Uterus (tissue), 3 donors: ENCODE measurements at regions not wholly inside any gene's neighbourhood (a gene's known extent, or its start where the extent isn't known, plus 50 kb on each side); places are given as distances from the start of the nearest gene placed in this dataset.
A peak's percentile ranks its signal among the peaks of the same experiment; 100 is the strongest.
"Not testable (repeated sequence)": the region's sequence is repeated elsewhere in the genome, so short reads cannot be mapped to it uniquely, and the experiment has no call there.

Experiments used
- DNase-seq, 2 donors: peaks; one replicate each; pipeline ENCODE4 v3.0.0-alpha.2; 2019 to 2020
- H3K27ac ChIP-seq, 2 donors: fragments of 200-600 bp; sonication (generic); 1 replicate in 1 of 2; 2 replicates in 1 of 2; pipeline ENCODE4 v1.5.1; 2016 to 2018
- H3K27me3 ChIP-seq, 2 donors: fragments of 200-600 bp; sonication (generic); one replicate each; pipeline ENCODE4 v1.5.1; 2018 to 2019; ENCODE audit warnings: control low read depth in 1 of 2
- H3K36me3 ChIP-seq, 2 donors: fragments of 200-600 bp; sonication (generic); one replicate each; pipeline ENCODE4 v1.5.1; 2019; ENCODE audit warnings: control low read depth in 1 of 2
- H3K4me1 ChIP-seq, 2 donors: fragments of 200-600 bp; sonication (generic); one replicate each; pipeline ENCODE4 v1.5.1; 2018 to 2019; ENCODE audit warnings: control low read depth in 1 of 2
- H3K4me3 ChIP-seq, 2 donors: fragments of 200-600 bp; sonication (generic); 1 replicate in 1 of 2; 2 replicates in 1 of 2; pipeline ENCODE4 v1.5.1; 2018 to 2019; ENCODE audit warnings: mild to moderate bottlenecking in 1 of 2
- H3K9me3 ChIP-seq, 2 donors: fragments of 200-600 bp; sonication (generic); one replicate each; pipeline ENCODE4 v1.5.1; 2019; ENCODE audit warnings: control low read depth in 1 of 2
- POLR2A ChIP-seq, 2 donors: fragments of 450-650 bp; IDR thresholded peaks; one replicate each; pipeline ENCODE4 v1.6.1; 2016; ENCODE audit warnings: antibody characterized with exemption in 2 of 2, mild to moderate bottlenecking in 1 of 2, moderate library complexity in 1 of 2
- intact Hi-C: fragments of 100-400 bp; cut with DNase I; formaldehyde crosslinking; loops from one replicate; pipeline ENCODE4 v1.15.1; 2023; ENCODE audit warnings: low total_unique reads
- TF ChIP-seq, protein P1 (sequence below), 4 experiments: fragments of 200-600 bp in 2 of 4; fragments of 450-650 bp in 2 of 4; sonication (generic) in 2 of 4; IDR thresholded peaks; one replicate each; pipeline ENCODE4 v1.5.1; 2016 to 2019; ENCODE audit warnings: antibody characterized with exemption in 4 of 4, mild to moderate bottlenecking in 2 of 4, moderate library complexity in 1 of 4
- donor health status: DM: yes; HTN: yes; CAD: no.

DNA sequence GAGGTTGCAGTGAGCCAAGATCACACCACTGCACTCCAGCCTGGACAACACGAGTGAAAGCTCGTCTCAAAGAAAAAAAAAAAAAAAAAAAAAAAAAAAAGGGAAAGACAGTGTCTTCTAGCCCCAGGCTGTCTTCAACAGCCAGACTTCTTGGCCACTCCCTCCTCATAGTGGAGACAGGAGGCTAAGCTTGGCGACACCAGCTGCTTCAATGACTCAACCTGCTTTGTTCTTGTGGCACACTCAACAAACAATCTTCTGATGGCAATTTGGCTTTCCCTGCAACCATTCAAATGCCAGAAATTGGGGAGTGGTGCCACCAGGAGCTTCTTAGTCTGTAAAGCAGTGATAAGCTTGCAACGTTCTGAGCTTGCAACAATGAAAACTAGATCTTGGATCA is 290.4 kb upstream of the DYNLRB2 start:
- TF ChIP-seq, protein P1, sequence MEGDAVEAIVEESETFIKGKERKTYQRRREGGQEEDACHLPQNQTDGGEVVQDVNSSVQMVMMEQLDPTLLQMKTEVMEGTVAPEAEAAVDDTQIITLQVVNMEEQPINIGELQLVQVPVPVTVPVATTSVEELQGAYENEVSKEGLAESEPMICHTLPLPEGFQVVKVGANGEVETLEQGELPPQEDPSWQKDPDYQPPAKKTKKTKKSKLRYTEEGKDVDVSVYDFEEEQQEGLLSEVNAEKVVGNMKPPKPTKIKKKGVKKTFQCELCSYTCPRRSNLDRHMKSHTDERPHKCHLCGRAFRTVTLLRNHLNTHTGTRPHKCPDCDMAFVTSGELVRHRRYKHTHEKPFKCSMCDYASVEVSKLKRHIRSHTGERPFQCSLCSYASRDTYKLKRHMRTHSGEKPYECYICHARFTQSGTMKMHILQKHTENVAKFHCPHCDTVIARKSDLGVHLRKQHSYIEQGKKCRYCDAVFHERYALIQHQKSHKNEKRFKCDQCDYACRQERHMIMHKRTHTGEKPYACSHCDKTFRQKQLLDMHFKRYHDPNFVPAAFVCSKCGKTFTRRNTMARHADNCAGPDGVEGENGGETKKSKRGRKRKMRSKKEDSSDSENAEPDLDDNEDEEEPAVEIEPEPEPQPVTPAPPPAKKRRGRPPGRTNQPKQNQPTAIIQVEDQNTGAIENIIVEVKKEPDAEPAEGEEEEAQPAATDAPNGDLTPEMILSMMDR (IDR thresholded peaks at IDR 0.05): no peak
- no peak for TF ChIP-seq POLR2A (IDR thresholded peaks at IDR 0.05)
- no peak for DNase-seq

DNA sequence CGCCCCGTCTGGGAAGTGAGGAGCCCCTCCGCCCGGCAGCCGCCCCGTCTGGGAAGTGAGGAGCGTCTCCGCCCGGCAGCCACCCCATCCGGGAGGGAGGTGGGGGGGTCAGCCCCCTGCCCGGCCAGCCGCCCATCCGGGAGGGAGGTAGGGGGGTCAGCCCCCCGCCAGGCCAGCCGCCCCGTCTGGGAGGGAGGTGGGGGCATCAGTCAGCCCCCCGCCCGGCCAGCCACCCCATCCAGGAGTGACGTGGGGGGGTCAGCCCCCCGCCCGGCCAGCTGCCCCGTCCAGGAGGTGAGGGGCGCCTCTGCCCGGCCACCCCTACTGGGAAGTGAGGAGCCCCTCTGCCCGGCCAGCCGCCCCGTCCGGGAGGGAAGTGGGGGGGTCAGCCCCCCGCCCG is 297.5 kb upstream of the DYNLRB2 start:
- H3K36me3 ChIP-seq, H3K4me3 ChIP-seq, H3K27me3 ChIP-seq, H3K9me3 ChIP-seq, intact Hi-C loops, DNase-seq, H3K27ac ChIP-seq, H3K4me1 ChIP-seq: not testable (repeated sequence)

More for the DNA sequence above, 290.4 kb upstream of the DYNLRB2 start:
- no peaks in the 10 kb centered on the region for H3K9me3 ChIP-seq
- no peaks in the 10 kb centered on the region for H3K4me1 ChIP-seq
- intact Hi-C loops: no loop called here
- no peaks in the 10 kb centered on the region for H3K27me3 ChIP-seq
- no peak overlapping the region for H3K27ac ChIP-seq
- H3K36me3 ChIP-seq: no peaks in the 10 kb centered on the region
- H3K4me3 ChIP-seq: no peak overlapping the region

DNA sequence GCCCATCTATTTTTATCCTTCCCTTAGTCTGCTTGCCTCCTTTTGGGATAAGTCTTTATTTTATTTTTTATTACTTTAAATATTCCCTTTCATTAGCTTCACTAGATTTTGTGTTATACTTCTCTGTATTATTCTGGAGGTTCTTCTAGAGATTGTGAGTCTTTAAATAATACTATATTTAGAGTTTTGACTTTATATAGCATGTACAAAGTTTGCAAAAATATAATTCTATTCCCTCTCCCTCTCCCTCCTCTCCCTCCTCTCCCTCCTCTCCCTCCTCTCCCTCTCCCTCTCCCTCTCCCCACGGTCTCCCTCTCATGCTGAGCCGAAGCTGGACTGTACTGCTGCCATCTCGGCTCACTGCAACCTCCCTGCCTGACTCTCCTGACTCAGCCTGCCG is 298.5 kb upstream of the DYNLRB2 start:
- H3K27ac ChIP-seq, H3K36me3 ChIP-seq, DNase-seq, H3K4me1 ChIP-seq, H3K27me3 ChIP-seq, H3K9me3 ChIP-seq, intact Hi-C loops, H3K4me3 ChIP-seq: not testable (repeated sequence)

DNA sequence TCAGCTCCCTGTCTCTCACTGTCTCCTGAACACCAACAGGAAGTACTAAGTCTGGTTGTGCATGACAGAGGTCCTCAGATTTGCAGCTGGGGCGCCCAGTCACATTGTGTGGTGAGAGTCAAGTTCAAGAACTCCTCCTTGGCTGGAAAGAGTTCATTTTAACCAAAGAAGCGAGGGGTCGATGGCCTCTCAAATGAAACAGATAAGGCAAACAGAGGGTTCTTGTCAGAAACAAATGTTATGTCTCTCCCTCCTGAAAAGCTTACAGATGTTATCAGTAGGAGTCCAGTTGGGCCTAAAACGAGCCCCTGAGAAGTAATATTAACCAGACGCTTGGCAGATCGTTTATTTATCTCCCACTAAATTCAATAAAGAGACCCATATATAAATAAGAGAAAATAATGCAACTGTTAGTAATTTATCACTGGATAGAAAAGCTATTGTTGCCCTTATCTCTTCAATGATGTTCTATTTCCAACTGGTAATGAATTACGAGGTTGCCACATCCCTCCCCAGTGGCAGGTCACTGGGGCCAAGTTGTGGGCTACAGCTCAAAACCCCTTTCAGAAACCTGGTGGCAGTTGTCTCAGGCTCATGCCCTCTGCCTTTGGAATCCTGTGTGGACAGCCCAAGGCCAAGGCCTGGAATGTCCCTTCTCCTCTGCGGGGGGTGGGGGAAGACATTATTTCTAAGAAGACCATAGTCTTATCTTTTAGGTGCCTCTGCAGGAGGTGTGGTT is 307.5 kb upstream of the DYNLRB2 start:
- H3K27ac ChIP-seq: peak overlapping the region in 1 of 2 donors; percentile 4
- H3K27me3 ChIP-seq: no peaks in the 10 kb centered on the region
- H3K4me1 ChIP-seq: no peaks in the 10 kb centered on the region
- TF ChIP-seq, protein P1 (IDR thresholded peaks at IDR 0.05): no peak
- TF ChIP-seq POLR2A (IDR thresholded peaks at IDR 0.05): no peak
- intact Hi-C loops: no loop called here
- H3K36me3 ChIP-seq: no peaks in the 10 kb centered on the region
- H3K4me3 ChIP-seq: no peak overlapping the region
- H3K9me3 ChIP-seq: no peaks in the 10 kb centered on the region
- DNase-seq: no peak

DNA sequence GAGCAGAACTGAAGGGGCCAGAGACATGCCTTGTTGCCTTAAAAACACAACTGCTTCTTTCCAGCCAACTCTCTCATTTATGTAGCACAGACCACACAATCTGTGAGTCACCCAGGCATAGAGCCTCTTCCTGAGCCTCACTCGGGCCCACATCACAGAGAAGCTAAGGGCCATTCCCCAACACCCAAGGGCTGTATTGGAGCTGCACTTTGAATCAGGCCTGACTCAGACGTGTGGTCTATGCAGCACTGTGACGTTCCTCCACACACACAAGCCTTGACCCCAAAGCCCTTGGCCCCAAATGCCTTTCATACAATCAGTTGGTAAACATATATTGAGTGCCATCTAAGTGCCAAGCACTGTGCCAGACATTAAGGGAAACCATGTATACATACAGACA is 308.9 kb upstream of the DYNLRB2 start:
- DNase-seq: no peak
- TF ChIP-seq, protein P1 (IDR thresholded peaks at IDR 0.05): no peak
- no peak for TF ChIP-seq POLR2A (IDR thresholded peaks at IDR 0.05)
- intact Hi-C loops: no loop called here
- H3K27me3 ChIP-seq: no peaks in the 10 kb centered on the region
- no peak overlapping the region for H3K27ac ChIP-seq
- H3K4me1 ChIP-seq: no peaks in the 10 kb centered on the region
- no peak overlapping the region for H3K4me3 ChIP-seq
- no peaks in the 10 kb centered on the region for H3K36me3 ChIP-seq
- no peaks in the 10 kb centered on the region for H3K9me3 ChIP-seq

DNA sequence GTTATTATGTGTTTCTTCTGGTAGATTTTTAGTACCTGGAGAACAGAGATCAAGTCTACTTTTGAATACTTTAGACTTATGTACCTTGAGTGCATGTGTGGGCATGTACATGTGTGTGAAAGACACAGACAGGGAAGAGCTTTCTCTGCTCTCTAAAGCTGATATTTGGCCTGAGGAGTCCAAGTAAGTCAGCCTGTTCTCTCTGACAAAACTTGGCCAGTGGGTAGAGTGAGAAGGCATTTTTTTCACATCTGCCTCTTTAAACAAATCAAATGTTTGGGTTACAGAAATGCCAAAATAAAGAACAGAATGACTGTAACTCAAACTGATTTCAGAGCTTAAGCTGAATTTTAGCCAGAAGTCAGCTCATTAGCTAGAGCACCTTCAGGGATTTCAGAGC is 309.7 kb upstream of the DYNLRB2 start:
- intact Hi-C loops: no loop called here
- Histone ChIP-seq H3K4me1 (no peaks in the 10 kb centered on the region), H3K36me3 (no peaks in the 10 kb centered on the region), H3K4me3 (no peak overlapping the region), H3K9me3 (no peaks in the 10 kb centered on the region), H3K27me3 (no peaks in the 10 kb centered on the region), H3K27ac (no peak overlapping the region)
- no peak for DNase-seq
- TF ChIP-seq, protein P1 (IDR thresholded peaks at IDR 0.05): no peak
- no peak for TF ChIP-seq POLR2A (IDR thresholded peaks at IDR 0.05)
